ENCODE measurements at regions not wholly inside any gene's neighbourhood (a gene's known extent, or its start where the extent isn't known, plus 50 kb on each side); places are given as distances from the start of the nearest gene placed in this dataset.
A peak's percentile ranks its signal among the peaks of the same experiment; 100 is the strongest.

DNA sequence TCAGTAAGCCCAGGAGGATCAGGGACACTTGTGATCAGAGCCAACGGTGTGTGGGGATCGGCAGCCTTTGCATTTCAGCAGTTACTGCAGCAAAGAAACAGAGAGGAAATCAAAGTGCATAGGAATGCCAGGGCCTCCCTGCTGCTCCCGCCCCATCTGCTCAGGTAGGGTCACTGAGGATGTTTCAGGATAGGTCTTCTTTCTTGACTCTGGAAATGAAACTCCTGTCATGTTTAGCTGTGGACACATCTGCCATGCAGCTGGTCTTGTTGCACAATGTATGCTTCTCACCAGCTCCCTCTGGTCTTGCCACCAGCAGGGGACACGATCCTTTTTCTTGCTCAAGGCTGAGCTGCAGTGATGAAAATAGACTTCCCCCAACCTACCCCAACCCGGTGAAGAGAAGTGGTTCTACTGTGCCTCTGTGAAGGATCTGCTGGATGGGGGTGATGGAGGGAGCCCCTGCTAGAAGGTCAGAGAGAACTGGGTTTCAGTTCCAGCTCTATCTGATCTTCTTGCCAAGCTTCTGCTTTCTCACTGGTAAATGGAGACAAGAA lies 185.2 kb upstream of the KLF4 start:
- H3K9me3 ChIP-seq (ENCODE audit: low read depth) = no peaks in the 10 kb centered on the region
- DNase-seq (ENCODE audit: low read depth in 1 of 2, low spot score in 1 of 2) = peak in 1 of 2 donors; percentile 6
- no peaks in the 10 kb centered on the region for H3K36me3 ChIP-seq
- TF ChIP-seq, protein P1, sequence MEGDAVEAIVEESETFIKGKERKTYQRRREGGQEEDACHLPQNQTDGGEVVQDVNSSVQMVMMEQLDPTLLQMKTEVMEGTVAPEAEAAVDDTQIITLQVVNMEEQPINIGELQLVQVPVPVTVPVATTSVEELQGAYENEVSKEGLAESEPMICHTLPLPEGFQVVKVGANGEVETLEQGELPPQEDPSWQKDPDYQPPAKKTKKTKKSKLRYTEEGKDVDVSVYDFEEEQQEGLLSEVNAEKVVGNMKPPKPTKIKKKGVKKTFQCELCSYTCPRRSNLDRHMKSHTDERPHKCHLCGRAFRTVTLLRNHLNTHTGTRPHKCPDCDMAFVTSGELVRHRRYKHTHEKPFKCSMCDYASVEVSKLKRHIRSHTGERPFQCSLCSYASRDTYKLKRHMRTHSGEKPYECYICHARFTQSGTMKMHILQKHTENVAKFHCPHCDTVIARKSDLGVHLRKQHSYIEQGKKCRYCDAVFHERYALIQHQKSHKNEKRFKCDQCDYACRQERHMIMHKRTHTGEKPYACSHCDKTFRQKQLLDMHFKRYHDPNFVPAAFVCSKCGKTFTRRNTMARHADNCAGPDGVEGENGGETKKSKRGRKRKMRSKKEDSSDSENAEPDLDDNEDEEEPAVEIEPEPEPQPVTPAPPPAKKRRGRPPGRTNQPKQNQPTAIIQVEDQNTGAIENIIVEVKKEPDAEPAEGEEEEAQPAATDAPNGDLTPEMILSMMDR (IDR thresholded peaks at IDR 0.05; ENCODE audit: low read depth, low read length) = no peak
- no peaks in the 10 kb centered on the region for H3K4me1 ChIP-seq (ENCODE audit: low read depth)
- H3K4me3 ChIP-seq = no peak overlapping the region
- no peaks in the 10 kb centered on the region for H3K27me3 ChIP-seq
- no peak overlapping the region for H3K27ac ChIP-seq

DNA sequence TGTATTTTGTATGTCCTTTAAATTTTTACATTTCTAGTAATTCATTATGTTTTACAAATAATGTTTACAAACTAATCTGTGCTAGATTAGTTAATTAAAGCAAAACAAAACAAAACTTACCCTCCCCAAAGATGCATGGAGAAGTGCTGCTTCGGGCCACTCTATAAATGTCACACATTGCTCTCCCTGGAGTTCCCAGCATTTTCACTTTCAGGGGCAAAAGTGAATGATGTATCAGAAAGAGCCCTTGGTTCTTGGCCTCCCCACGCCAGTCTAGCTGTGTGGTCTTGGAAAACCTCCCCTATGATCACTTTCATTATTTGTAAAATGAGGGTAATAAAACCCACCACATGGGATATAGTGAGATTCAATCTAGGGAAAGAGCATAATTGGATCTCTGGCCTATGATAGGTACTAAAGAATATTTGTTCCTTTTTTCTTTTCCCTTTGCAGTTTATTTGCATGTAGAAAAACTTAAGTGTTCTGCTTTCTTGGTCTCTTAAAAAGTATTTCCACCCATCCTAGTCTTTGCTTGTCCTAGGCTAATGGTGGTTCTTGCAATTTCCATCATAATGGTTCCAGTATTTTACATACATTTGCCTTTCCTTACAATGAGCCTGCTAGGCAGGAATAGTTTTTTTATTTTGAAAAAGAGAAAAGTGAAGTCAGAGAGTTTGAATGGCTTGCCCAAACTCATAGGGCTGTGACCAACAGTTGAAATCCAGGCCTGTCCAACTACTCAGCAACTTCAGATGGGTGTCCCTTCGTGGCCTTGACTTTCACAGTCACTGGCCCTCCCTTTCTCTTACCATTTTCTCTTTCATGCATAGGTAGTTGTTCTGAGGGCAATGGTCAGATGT lies 184.5 kb upstream of the KLF4 start:
- no peaks in the 10 kb centered on the region for H3K9me3 ChIP-seq (ENCODE audit: low read depth)
- H3K27me3 ChIP-seq = no peaks in the 10 kb centered on the region
- TF ChIP-seq, protein P1 (IDR thresholded peaks at IDR 0.05; ENCODE audit: low read depth, low read length) = no peak
- H3K36me3 ChIP-seq = no peaks in the 10 kb centered on the region
- H3K4me1 ChIP-seq (ENCODE audit: low read depth) = no peaks in the 10 kb centered on the region
- no peak for DNase-seq (ENCODE audit: low read depth in 1 of 2, low spot score in 1 of 2)
- no peak overlapping the region for H3K4me3 ChIP-seq
- H3K27ac ChIP-seq = no peak overlapping the region

DNA sequence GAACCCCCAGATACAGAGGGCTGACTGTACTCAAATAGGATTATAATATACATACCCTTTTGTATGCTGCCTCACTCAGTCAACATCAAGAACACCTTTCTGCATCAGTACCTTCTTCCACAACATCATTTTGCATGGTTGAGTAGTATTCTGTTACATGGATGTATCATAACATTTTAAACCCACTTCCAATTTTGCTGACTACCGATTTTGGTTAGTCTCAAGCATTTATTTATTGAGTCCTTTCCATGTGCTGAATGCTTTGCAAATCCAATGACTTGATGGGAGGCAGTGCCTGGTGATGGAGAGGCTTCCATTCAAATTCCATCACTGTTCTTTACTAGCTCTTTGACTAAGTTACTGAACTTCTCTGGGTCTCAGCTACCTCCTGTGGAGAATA lies 182.0 kb upstream of the KLF4 start:
- TF ChIP-seq, protein P1 (IDR thresholded peaks at IDR 0.05; ENCODE audit: low read depth, low read length) = no peak
- Histone ChIP-seq H3K27me3 (no peaks in the 10 kb centered on the region), H3K4me1 (ENCODE audit: low read depth) (no peaks in the 10 kb centered on the region), H3K9me3 (ENCODE audit: low read depth) (no peaks in the 10 kb centered on the region), H3K36me3 (no peaks in the 10 kb centered on the region), H3K4me3 (no peak overlapping the region), H3K27ac (no peak overlapping the region)
- DNase-seq (ENCODE audit: low read depth in 1 of 2, low spot score in 1 of 2) = no peak

DNA sequence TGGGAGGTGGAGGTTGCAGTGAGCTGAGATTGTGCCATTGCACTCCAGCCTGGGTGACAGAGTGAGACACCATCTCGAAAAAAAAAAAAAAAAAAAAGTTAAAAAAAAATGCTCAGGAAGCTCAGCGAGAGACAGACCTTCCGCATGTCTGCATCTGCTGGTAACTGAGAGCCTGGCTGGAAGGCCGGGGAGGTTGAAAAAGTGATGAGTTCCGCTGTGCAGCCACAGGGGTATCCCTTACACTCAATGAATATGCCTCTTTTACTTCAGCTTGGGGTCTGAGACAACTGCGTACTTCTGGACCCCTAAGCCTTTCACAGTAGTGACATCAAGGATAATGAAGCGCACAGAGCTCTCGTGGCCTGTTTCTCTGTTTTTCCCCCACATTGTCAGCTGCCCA lies 179.9 kb upstream of the KLF4 start:
- no peak for DNase-seq (ENCODE audit: low read depth in 1 of 2, low spot score in 1 of 2)
- TF ChIP-seq, protein P1 (IDR thresholded peaks at IDR 0.05; ENCODE audit: low read depth, low read length) = no peak
- H3K36me3 ChIP-seq = no peaks in the 10 kb centered on the region
- no peak overlapping the region for H3K4me3 ChIP-seq
- no peaks in the 10 kb centered on the region for H3K27me3 ChIP-seq
- no peak overlapping the region for H3K27ac ChIP-seq
- H3K9me3 ChIP-seq (ENCODE audit: low read depth) = no peaks in the 10 kb centered on the region
- no peaks in the 10 kb centered on the region for H3K4me1 ChIP-seq (ENCODE audit: low read depth)

DNA sequence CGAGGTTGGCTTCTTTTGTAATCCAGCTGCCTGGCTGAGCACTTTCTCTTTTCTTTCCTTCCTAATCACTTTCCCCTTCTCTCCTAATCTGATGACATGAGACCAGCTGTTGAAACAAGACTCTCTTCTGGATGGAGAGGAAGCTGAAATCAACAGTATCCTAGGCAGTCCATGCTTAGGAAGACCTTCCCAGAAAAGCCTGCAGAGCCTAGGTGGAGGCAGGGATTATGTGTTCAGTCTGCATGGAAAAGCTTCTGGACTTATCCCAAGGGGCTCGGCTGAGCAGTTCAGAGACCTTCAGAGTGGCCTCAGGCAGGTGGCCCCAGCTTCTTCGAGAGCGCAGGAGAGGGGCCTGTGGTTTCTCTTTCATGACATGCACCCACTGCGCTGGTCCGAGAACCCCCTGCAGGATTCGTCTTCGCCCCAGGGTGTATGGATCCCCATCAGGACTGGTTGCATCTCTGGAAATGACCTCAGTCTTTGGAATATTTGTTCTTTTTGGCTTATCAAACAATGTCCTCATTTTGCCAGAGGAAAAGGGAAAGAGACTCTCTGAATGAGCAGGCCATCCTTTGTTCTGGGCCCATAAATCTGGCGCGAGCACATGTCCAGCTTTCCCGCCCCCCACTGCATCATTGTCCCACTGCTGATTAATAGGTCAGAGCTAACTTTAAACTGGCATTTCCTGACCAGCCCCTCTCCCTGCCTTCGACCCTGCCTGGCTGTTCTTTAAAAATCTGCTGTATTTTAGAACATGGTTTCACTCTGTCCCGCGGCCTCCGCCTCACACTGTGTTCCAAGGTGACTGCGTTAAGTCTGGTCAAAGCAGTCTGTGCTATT lies 177.9 kb upstream of the KLF4 start:
- DNase-seq (ENCODE audit: low read depth in 1 of 2, low spot score in 1 of 2) = peak in 1 of 2 donors; percentile 27
- TF ChIP-seq, protein P1 (IDR thresholded peaks at IDR 0.05; ENCODE audit: low read depth, low read length) = no peak
- no peaks in the 10 kb centered on the region for H3K4me1 ChIP-seq (ENCODE audit: low read depth)
- no peaks in the 10 kb centered on the region for H3K36me3 ChIP-seq
- no peaks in the 10 kb centered on the region for H3K27me3 ChIP-seq
- no peak overlapping the region for H3K4me3 ChIP-seq
- no peak overlapping the region for H3K27ac ChIP-seq
- H3K9me3 ChIP-seq (ENCODE audit: low read depth) = no peaks in the 10 kb centered on the region
